Tibial nerve (tissue), 4 donors: ENCODE measurements at regions not wholly inside any gene's neighbourhood (a gene's known extent, or its start where the extent isn't known, plus 50 kb on each side); places are given as distances from the start of the nearest gene placed in this dataset.

Experiments used
- CTCF ChIP-seq, 5 experiments: fragments of 200-600 bp in 3 of 5; fragments of 450-650 bp in 2 of 5; sonication (generic) in 3 of 5; IDR thresholded peaks; one replicate each; pipeline ENCODE4 v1.5.1; 2016 to 2019; ENCODE audit warnings: antibody characterized with exemption in 5 of 5, mild to moderate bottlenecking in 3 of 5, moderate library complexity in 2 of 5
- EP300 ChIP-seq, 2 donors: sonication (generic); formaldehyde crosslinking; IDR thresholded peaks; one replicate each; pipeline ENCODE4 v1.6.1; 2017; ENCODE audit warnings: antibody characterized with exemption in 2 of 2, mild to moderate bottlenecking in 1 of 2
- POLR2A ChIP-seq, 2 donors: fragments of 450-650 bp; IDR thresholded peaks; one replicate each; pipeline ENCODE4 v1.6.1; 2017; ENCODE audit warnings: antibody characterized with exemption in 2 of 2, mild to moderate bottlenecking in 2 of 2, moderate library complexity in 2 of 2

GRCh38 chr14:25929881-25930615 is 667.8 kb downstream of the NOVA1 start:
- TF ChIP-seq CTCF (IDR thresholded peaks at IDR 0.05) (no peak), POLR2A (IDR thresholded peaks at IDR 0.05) (no peak), EP300 (IDR thresholded peaks at IDR 0.05) (no peak)
